ENCODE measurements at regions not wholly inside any gene's neighbourhood (a gene's known extent, or its start where the extent isn't known, plus 50 kb on each side); places are given as distances from the start of the nearest gene placed in this dataset.

DNA sequence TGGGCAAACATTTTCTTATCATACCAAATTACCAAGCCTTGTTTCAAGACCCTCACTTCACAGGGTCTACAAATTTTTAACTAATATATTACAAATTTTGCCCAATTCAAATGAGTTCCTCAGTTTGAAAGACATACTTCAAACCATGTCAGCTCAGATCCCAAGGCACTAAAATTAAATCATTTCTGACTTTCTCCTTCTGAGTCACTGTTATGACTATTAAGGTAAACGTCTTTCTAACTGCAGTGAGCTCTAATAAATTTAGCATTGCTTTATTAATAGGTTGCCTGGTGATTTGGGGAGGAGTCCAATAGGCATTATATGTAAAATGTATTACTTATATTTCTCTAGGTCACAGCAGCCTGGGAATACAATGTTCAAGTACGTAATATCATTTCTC lies 158.2 kb upstream of the ARHGEF26 start:
- FAIRE-seq, result no peak

DNA sequence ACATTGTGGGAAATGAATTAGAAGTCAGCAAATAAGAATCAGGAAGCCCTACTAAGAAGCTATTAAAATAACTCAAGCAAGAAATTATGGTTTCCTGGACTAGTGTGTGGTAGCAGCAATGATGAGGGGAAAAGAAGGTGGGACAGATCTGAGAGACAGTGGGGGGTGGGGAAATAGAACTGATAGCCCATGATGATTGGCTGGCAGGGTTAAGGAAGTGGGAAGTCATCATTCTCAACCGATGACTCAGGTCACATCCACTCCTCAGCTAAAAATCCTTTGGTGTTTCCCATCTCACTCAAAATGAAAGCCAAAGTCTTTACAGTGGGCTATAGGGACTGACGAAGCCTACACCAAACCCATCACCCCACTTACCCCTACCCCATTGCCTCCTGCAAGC lies 153.9 kb upstream of the ARHGEF26 start:
- FAIRE-seq (no peak), DNase-seq (ENCODE audit: insufficient read length, low spot score) (no peak)
- TF ChIP-seq, protein P1, sequence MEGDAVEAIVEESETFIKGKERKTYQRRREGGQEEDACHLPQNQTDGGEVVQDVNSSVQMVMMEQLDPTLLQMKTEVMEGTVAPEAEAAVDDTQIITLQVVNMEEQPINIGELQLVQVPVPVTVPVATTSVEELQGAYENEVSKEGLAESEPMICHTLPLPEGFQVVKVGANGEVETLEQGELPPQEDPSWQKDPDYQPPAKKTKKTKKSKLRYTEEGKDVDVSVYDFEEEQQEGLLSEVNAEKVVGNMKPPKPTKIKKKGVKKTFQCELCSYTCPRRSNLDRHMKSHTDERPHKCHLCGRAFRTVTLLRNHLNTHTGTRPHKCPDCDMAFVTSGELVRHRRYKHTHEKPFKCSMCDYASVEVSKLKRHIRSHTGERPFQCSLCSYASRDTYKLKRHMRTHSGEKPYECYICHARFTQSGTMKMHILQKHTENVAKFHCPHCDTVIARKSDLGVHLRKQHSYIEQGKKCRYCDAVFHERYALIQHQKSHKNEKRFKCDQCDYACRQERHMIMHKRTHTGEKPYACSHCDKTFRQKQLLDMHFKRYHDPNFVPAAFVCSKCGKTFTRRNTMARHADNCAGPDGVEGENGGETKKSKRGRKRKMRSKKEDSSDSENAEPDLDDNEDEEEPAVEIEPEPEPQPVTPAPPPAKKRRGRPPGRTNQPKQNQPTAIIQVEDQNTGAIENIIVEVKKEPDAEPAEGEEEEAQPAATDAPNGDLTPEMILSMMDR (IDR thresholded peaks at IDR 0.05; ENCODE audit: insufficient read depth, missing control alignments), result no peak

More for the DNA sequence above, 158.2 kb upstream of the ARHGEF26 start:
- no peak for DNase-seq (ENCODE audit: insufficient read length, low spot score)
- TF ChIP-seq, protein P1 (IDR thresholded peaks at IDR 0.05; ENCODE audit: insufficient read depth, missing control alignments), result no peak

- FAIRE-seq, result no peak
- DNase-seq (ENCODE audit: insufficient read length, low spot score), result no peak
- TF ChIP-seq, protein P1 (IDR thresholded peaks at IDR 0.05; ENCODE audit: insufficient read depth, missing control alignments), result no peak
Measured at GRCh38 chr3:153970047-153970446, 151.1 kb upstream of the ARHGEF26 start.

DNA sequence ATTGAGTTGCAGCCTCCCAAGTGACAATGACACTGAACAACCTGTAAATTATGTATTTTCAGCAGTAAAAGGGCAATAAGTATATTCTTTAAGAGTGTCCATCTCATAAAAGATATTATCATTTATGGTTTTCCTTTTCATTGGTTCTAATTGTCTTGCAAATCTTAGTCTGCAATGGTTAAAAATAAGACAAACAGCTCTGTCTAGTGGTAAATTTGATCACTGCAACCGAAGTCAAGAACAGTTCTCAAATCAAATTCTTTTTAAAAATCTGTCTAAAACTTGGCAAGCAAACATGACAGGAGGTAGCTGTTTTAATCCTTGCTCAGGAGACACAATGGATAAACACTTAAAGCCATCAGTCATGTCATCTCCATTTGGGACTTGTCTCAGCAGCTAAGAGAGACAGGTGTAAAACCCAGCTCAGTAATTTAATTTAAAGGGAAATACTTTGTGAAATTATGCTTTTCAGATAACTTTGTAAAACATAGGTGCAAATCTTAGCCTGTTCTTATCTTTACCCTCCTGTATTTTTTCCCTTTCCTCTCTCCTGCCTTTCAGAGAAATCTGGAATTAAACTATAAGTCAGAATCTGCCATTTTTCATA lies 150.3 kb upstream of the ARHGEF26 start:
- FAIRE-seq (peak; percentile 32), DNase-seq (ENCODE audit: insufficient read length, low spot score) (no peak)
- TF ChIP-seq, protein P1 (IDR thresholded peaks at IDR 0.05; ENCODE audit: insufficient read depth, missing control alignments), result peak; percentile 67

GRCh38 chr3:153972862-153973261 lies 148.3 kb upstream of the ARHGEF26 start:
- TF ChIP-seq, protein P1 (IDR thresholded peaks at IDR 0.05; ENCODE audit: insufficient read depth, missing control alignments), result no peak
- no peak for DNase-seq (ENCODE audit: insufficient read length, low spot score)
- FAIRE-seq, result no peak

DNA sequence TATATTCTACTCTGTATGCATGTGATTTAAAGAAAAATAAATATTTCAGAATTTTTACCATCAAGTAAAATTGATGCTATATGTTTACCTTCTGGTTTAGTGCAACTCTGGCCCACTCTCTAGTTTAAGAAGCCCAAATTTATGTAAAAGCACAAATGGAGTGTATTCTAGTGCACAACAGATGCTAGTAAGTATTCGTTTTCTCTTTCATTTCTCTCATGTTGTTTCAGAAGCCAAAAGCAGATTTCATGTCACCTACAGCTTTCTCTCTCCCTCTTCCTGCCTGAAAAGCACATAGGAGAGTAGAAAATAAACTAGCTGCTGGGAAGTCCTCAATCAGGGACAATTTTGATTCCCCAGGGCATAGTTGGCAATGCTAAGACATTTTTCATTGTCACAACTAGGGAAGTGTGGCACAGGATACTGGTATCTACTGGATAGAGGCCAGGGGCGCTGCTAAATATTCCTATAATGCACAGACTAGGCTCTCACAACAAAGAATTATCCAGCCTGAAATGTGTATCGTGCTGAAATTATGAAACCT lies 147.4 kb upstream of the ARHGEF26 start:
- TF ChIP-seq, protein P1 (IDR thresholded peaks at IDR 0.05; ENCODE audit: insufficient read depth, missing control alignments), result no peak
- FAIRE-seq (no peak), DNase-seq (ENCODE audit: insufficient read length, low spot score) (no peak)

- DNase-seq (ENCODE audit: insufficient read length, low spot score) (no peak), FAIRE-seq (no peak)
- TF ChIP-seq, protein P1 (IDR thresholded peaks at IDR 0.05; ENCODE audit: insufficient read depth, missing control alignments), result no peak
Measured at GRCh38 chr3:153974614-153975013, 146.6 kb upstream of the ARHGEF26 start.

Data from D721Med (cell line).